B cell (primary cell): ENCODE measurements at regions not wholly inside any gene's neighbourhood (a gene's known extent, or its start where the extent isn't known, plus 50 kb on each side); places are given as distances from the start of the nearest gene placed in this dataset.

Experiments
- ATAC-seq: fragments of 200-7000 bp; cut with Tn5 transposase; one replicate; pipeline ENCODE4 v1.10.0; 2021; ENCODE audit warnings: low read depth, mild to moderate bottlenecking, moderate number of reproducible peaks, moderate library complexity
- CTCF ChIA-PET: fragments of 350-600 bp; sonication (Branson Sonifier 250); formaldehyde crosslinking; loops from one replicate; lab custom pipeline; 2021; ENCODE audit warnings: antibody characterized with exemption, inconsistent platforms; lab: Charles Lee
- POLR2A ChIA-PET: fragments of 350-600 bp; sonication (Branson Sonifier 250); formaldehyde crosslinking; loops from one replicate; lab custom pipeline; 2021; ENCODE audit warnings: antibody characterized with exemption; lab: Charles Lee
- DNase-seq: peaks from one replicate; pipeline ENCODE4 v3.0.0; 2013
- H2AFZ ChIP-seq: 2 replicates; pipeline ENCODE4 v1.6.1; 2012; ENCODE audit warnings: mild to moderate bottlenecking, low read depth, low read length; ENCODE audit not compliant: insufficient read depth, poor library complexity, severe bottlenecking
- H3K27ac ChIP-seq, 2 donors: 1 replicate in 1 of 2; 2 replicates in 1 of 2; pipeline ENCODE4 v1.5.1; 2012 to 2013; ENCODE audit warnings: low read length in 2 of 2, mild to moderate bottlenecking in 2 of 2, moderate library complexity in 1 of 2
- H3K27me3 ChIP-seq, 4 experiments: fragments of 200-600 bp in 1 of 4; sonication (generic) in 1 of 4; replicated peaks in 1 of 4; 1 replicate in 2 of 4; 2 replicates in 2 of 4; pipeline versions ENCODE4 v1.6.1 to v1.7.0; 2013 to 2016; ENCODE audit warnings: low read length in 3 of 4, mild to moderate bottlenecking in 2 of 4, mixed read lengths in 1 of 4, moderate library complexity in 1 of 4; ENCODE audit not compliant: insufficient read depth in 4 of 4, control insufficient read depth in 3 of 4; ENCODE audit errors: control extremely low read depth in 1 of 4
- H3K36me3 ChIP-seq, 2 experiments: replicated peaks in 1 of 2; 1 replicate in 1 of 2; 2 replicates in 1 of 2; pipeline versions ENCODE4 v1.6.1 to v1.7.1; 2013; ENCODE audit warnings: low read length in 1 of 2; ENCODE audit not compliant: insufficient read depth in 2 of 2, control insufficient read depth in 1 of 2; ENCODE audit errors: control extremely low read depth in 1 of 2, extremely low read depth in 1 of 2
- H3K4me1 ChIP-seq, 2 donors: fragments of 200-600 bp in 1 of 2; sonication (generic) in 1 of 2; 1 replicate in 1 of 2; 2 replicates in 1 of 2; pipeline versions ENCODE4 v1.5.1 to v1.6.1; 2013 to 2017; ENCODE audit warnings: low read length in 2 of 2; ENCODE audit not compliant: control insufficient read depth in 2 of 2, insufficient read depth in 2 of 2
- H3K4me2 ChIP-seq: replicated peaks from 2 replicates; pipeline ENCODE3; 2012; ENCODE audit warnings: mild to moderate bottlenecking, low read depth, low read length; ENCODE audit not compliant: poor library complexity, severe bottlenecking
- H3K4me3 ChIP-seq, 5 experiments: fragments of 200-600 bp in 1 of 5; sonication (generic) in 1 of 5; 1 replicate in 3 of 5; 2 replicates in 2 of 5; pipeline versions ENCODE4 v1.5.1 to v1.7.0; 2011 to 2016; ENCODE audit warnings: low read length in 4 of 5, mild to moderate bottlenecking in 4 of 5, low read depth in 2 of 5, control low read depth in 1 of 5, moderate library complexity in 1 of 5; ENCODE audit not compliant: insufficient read depth in 1 of 5; ENCODE audit errors: control extremely low read depth in 1 of 5, extremely low read depth in 1 of 5
- H3K79me2 ChIP-seq: fragments of 200-600 bp; sonication (generic); one replicate; pipeline ENCODE4 v1.6.0; 2016; ENCODE audit warnings: low read length; ENCODE audit not compliant: control insufficient read depth, insufficient read depth
- H3K9ac ChIP-seq: fragments of 200-600 bp; sonication (generic); 2 replicates; pipeline ENCODE4 v1.6.1; 2017; ENCODE audit warnings: mild to moderate bottlenecking, low read length, moderate library complexity
- H3K9me3 ChIP-seq, 3 donors: one replicate each; pipeline versions ENCODE4 v1.6.1 to v1.7.1; 2013; ENCODE audit warnings: low read length in 2 of 3; ENCODE audit not compliant: control insufficient read depth in 2 of 3, insufficient read depth in 1 of 3; ENCODE audit errors: control extremely low read depth in 1 of 3
- H4K20me1 ChIP-seq: 2 replicates; pipeline ENCODE4 v1.6.0; 2012; ENCODE audit warnings: mild to moderate bottlenecking, low read length; ENCODE audit not compliant: insufficient read depth, control insufficient read depth, poor library complexity, severe bottlenecking
- H3K27ac Mint-ChIP-seq: one replicate; pipeline ENCODE4 v1.8.0; 2021; ENCODE audit warnings: mixed read lengths
- H3K27me3 Mint-ChIP-seq: one replicate; pipeline ENCODE4 v1.8.0; 2021; ENCODE audit warnings: mixed read lengths
- H3K4me1 Mint-ChIP-seq: one replicate; pipeline ENCODE4 v1.8.0; 2021; ENCODE audit warnings: mixed read lengths
- H3K4me3 Mint-ChIP-seq: one replicate; pipeline ENCODE4 v1.8.0; 2021; ENCODE audit warnings: mixed read lengths
- H3K9me3 Mint-ChIP-seq: one replicate; pipeline ENCODE4 v1.8.0; 2022; ENCODE audit warnings: mixed read lengths; ENCODE audit not compliant: insufficient read depth
- CTCF ChIP-seq: fragments of 200-600 bp; IDR thresholded peaks from one replicate; pipeline ENCODE4 v1.8.0; 2022; ENCODE audit warnings: antibody characterized with exemption, mild to moderate bottlenecking
- EZH2 ChIP-seq: IDR thresholded peaks from 2 replicates; pipeline ENCODE4 v1.6.1; 2012; ENCODE audit warnings: borderline replicate concordance, low read depth, mild to moderate bottlenecking, moderate library complexity, low read length; ENCODE audit not compliant: insufficient read depth, poor library complexity, severe bottlenecking
- WGBS: methylation state at CpG from one replicate; pipeline ENCODE4 v1.1.5; 2013; ENCODE audit warnings: missing lambda C conversion rate; ENCODE audit not compliant: insufficient coverage; 5-methylcytosine and 5-hydroxymethylcytosine counted together
- intact Hi-C: fragments of 100-400 bp; cut with micrococcal nuclease; formaldehyde crosslinking; loops from one replicate; pipeline ENCODE4 v1.10.0; 2022

GRCh38 chr15:35150361-35150760, 65.3 kb upstream of the NANOGP8 start:
- Mint-ChIP-seq H3K4me3 (no peak overlapping the region), H3K27ac (no peak overlapping the region), H3K27me3 (peaks cover 3% of the 10 kb centered on the region), H3K9me3 (no peaks in the 10 kb centered on the region), H3K4me1 (no peaks in the 10 kb centered on the region)
- ATAC-seq (no peak), DNase-seq (no peak)
- Histone ChIP-seq H3K27ac (no peak overlapping the region), H3K36me3 (no peaks in the 10 kb centered on the region), H3K4me2 (no peak overlapping the region), H3K9ac (no peak overlapping the region), H4K20me1 (no peaks in the 10 kb centered on the region), H3K27me3 (no peaks in the 10 kb centered on the region), H2AFZ (no peak overlapping the region), H3K4me3 (no peak overlapping the region), H3K79me2 (no peaks in the 10 kb centered on the region), H3K4me1 (no peaks in the 10 kb centered on the region), H3K9me3 (no peaks in the 10 kb centered on the region)
- TF ChIP-seq CTCF (no peak), EZH2 (no peak)
- CTCF ChIA-PET = no interaction called here
- intact Hi-C loops = no loop called here
- 83% methylated on average over 2 of the region's 3 CpGs for WGBS
- POLR2A ChIA-PET = no interaction called here

GRCh38 chr15:35145336-35145735, 60.2 kb upstream of the NANOGP8 start:
- no peak overlapping the region for H3K4me3 Mint-ChIP-seq
- WGBS = no CpG with 5 or more reads among the region's 1 CpG
- intact Hi-C loops = no loop called here
- Histone ChIP-seq H3K9ac (no peak overlapping the region), H3K4me3 (no peak overlapping the region), H3K9me3 (no peaks in the 10 kb centered on the region), H3K79me2 (no peaks in the 10 kb centered on the region), H3K27ac (no peak overlapping the region), H3K27me3 (no peaks in the 10 kb centered on the region), H2AFZ (no peak overlapping the region), H3K4me2 (no peak overlapping the region), H4K20me1 (no peaks in the 10 kb centered on the region), H3K36me3 (no peaks in the 10 kb centered on the region), H3K4me1 (no peaks in the 10 kb centered on the region)
- peaks cover 5% of the 10 kb centered on the region for H3K27me3 Mint-ChIP-seq
- H3K9me3 Mint-ChIP-seq = no peaks in the 10 kb centered on the region
- CTCF ChIA-PET = no interaction called here
- no peaks in the 10 kb centered on the region for H3K4me1 Mint-ChIP-seq
- no peak for TF ChIP-seq CTCF
- no peak for TF ChIP-seq EZH2
- no peak for DNase-seq
- no peak for ATAC-seq
- H3K27ac Mint-ChIP-seq = no peak overlapping the region
- POLR2A ChIA-PET = no interaction called here
